NCI-H82 treated with DMSO at 0.1 percent for 48 hours (cell line): ENCODE measurements at regions not wholly inside any gene's neighbourhood (a gene's known extent, or its start where the extent isn't known, plus 50 kb on each side); places are given as distances from the start of the nearest gene placed in this dataset.
"Not testable (repeated sequence)": the region's sequence is repeated elsewhere in the genome, so short reads cannot be mapped to it uniquely, and the experiment has no call there.

ENCODE experiments used
- DNase-seq: peaks from one replicate; lab custom pipeline; 2025; ENCODE audit not compliant: unreplicated experiment; lab: John Stamatoyannopoulos, UW

- no peak for DNase-seq
These were observed 131.1 kb downstream of the PXDC1 start for GRCh38 chr6:3620389-3620788.

- DNase-seq: no peak
These were observed 131.7 kb downstream of the PXDC1 start for GRCh38 chr6:3619800-3620199.

- DNase-seq: no peak
These were observed 132.3 kb downstream of the PXDC1 start for GRCh38 chr6:3619201-3619600.

- peak; percentile 84 for DNase-seq
These were observed 132.9 kb downstream of the PXDC1 start for GRCh38 chr6:3618642-3619041.

GRCh38 chr6:3617681-3618311, 133.7 kb downstream of the PXDC1 start:
- no peak for DNase-seq

- DNase-seq: no peak
These were observed 134.3 kb downstream of the PXDC1 start for GRCh38 chr6:3617192-3617631.

- DNase-seq: no peak
These were observed 134.8 kb downstream of the PXDC1 start for GRCh38 chr6:3616565-3617176.

GRCh38 chr6:3615391-3616380, 135.8 kb downstream of the PXDC1 start:
- DNase-seq: no peak

GRCh38 chr6:3614918-3615317, 136.6 kb downstream of the PXDC1 start:
- no peak for DNase-seq

GRCh38 chr6:3613565-3613964, 137.9 kb downstream of the PXDC1 start:
- not testable (repeated sequence) for DNase-seq

GRCh38 chr6:3612341-3613041, 139.0 kb downstream of the PXDC1 start:
- no peak for DNase-seq

- no peak for DNase-seq
These were observed 140.6 kb downstream of the PXDC1 start for GRCh38 chr6:3610921-3611320.

- no peak for DNase-seq
These were observed 141.3 kb downstream of the PXDC1 start for GRCh38 chr6:3610206-3610605.

GRCh38 chr6:3609388-3609787, 142.1 kb downstream of the PXDC1 start:
- no peak for DNase-seq

- peak; percentile 30 for DNase-seq
These were observed 143.4 kb downstream of the PXDC1 start for GRCh38 chr6:3608159-3608558.

- DNase-seq: no peak
These were observed 143.9 kb downstream of the PXDC1 start for GRCh38 chr6:3607599-3607998.

- DNase-seq: no peak
These were observed 144.3 kb downstream of the PXDC1 start for GRCh38 chr6:3607171-3607570.

- no peak for DNase-seq
These were observed 146.7 kb upstream of the SLC22A23 start for GRCh38 chr6:3603340-3604130.

- DNase-seq: no peak
These were observed 144.7 kb upstream of the SLC22A23 start for GRCh38 chr6:3601570-3601969.

- no peak for DNase-seq
These were observed 140.7 kb upstream of the SLC22A23 start for GRCh38 chr6:3597500-3598064.
